ENCODE measurements at regions not wholly inside any gene's neighbourhood (a gene's known extent, or its start where the extent isn't known, plus 50 kb on each side); places are given as distances from the start of the nearest gene placed in this dataset.

GRCh38 chr7:83876593-83876992, 227.7 kb upstream of the SEMA3E start (continued):
- TF ChIP-seq ZBTB25 (CRISPR knock-in tag; IDR thresholded peaks at IDR 0.05) = no peak
- no peak for TF ChIP-seq ZNF776 (CRISPR knock-in tag; IDR thresholded peaks at IDR 0.05)
- TF ChIP-seq KLF13 (CRISPR knock-in tag; IDR thresholded peaks at IDR 0.05) = no peak
- no peak for TF ChIP-seq ZNF691 (CRISPR knock-in tag; IDR thresholded peaks at IDR 0.05; ENCODE audit: borderline replicate concordance, low read depth)
- TF ChIP-seq TRIM22 (IDR thresholded peaks at IDR 0.05) = no peak
- no peak for TF ChIP-seq PCBP2 (optimal IDR thresholded peaks at IDR 0.05; ENCODE audit: low read depth, low read length, poor library complexity, severe bottlenecking)
- no peak for TF ChIP-seq ATM (IDR thresholded peaks at IDR 0.05; ENCODE audit: borderline replicate concordance)
- no peak for TF ChIP-seq RORA (CRISPR knock-in tag; IDR thresholded peaks at IDR 0.05)

GRCh38 chr7:83873459-83873858, 224.5 kb upstream of the SEMA3E start:
- Histone ChIP-seq H3K36me3 (replicated peaks in 1 of 2; ENCODE audit: control insufficient read depth in 1 of 2, insufficient read depth in 2 of 2, low read length in 2 of 2) (no peaks in the 10 kb centered on the region), H4K20me1 (ENCODE audit: insufficient read depth, low read length) (no peaks in the 10 kb centered on the region), H2AFZ (ENCODE audit: low read length) (no peak overlapping the region), H3K27me3 (ENCODE audit: control insufficient read depth in 1 of 2, insufficient read depth in 2 of 2, low read length in 2 of 2) (no peaks in the 10 kb centered on the region), H3K4me2 (ENCODE audit: low read depth, low read length) (no peak overlapping the region), H3K27ac (ENCODE audit: extremely low read length, insufficient read depth, low read length) (no peak overlapping the region), H3K79me2 (ENCODE audit: insufficient read depth, low read length) (no peaks in the 10 kb centered on the region), H3K9me3 (ENCODE audit: low read length) (no peaks in the 10 kb centered on the region), H3K4me1 (ENCODE audit: insufficient read depth, low read length) (no peaks in the 10 kb centered on the region), H3K9ac (ENCODE audit: insufficient read depth, low read depth, low read length) (no peak overlapping the region), H3K4me3 (replicated peaks in 1 of 3; ENCODE audit: insufficient read depth in 1 of 3, low read depth in 2 of 3, low read length in 3 of 3) (no peak overlapping the region)
- FAIRE-seq (no peak), DNase-seq (ENCODE audit: low spot score) (no peak), ATAC-seq (no peak)
- CTCF ChIA-PET (ENCODE audit: low intra/inter-chr PET ratio, low total read pairs) = no interaction called here
- intact Hi-C loops (cut with micrococcal nuclease; ENCODE audit: unreplicated experiment) = no loop called here
- WGBS (ENCODE audit: low lambda C conversion rate) = 26% methylated on average over 4 of the region's 4 CpGs
- POLR2A ChIA-PET = no interaction called here
- no TSS peak for BruUV-seq (replicated peaks)
- in situ Hi-C loops (cut with HindIII; ENCODE audit: extremely low pct_ligation_motif_present, low pct_unique_long_range_greater_than_20kb) = no loop called here
- TF ChIP-seq DNMT1 (CRISPR knock-in tag; IDR thresholded peaks at IDR 0.05) = no peak
- no peak for TF ChIP-seq MXI1 (IDR thresholded peaks at IDR 0.05; ENCODE audit: borderline replicate concordance, low read depth, low read length)
- no peak for TF ChIP-seq ZFYVE20 (CRISPR knock-in tag; IDR thresholded peaks at IDR 0.05; ENCODE audit: borderline replicate concordance, low read depth)
- no peak for TF ChIP-seq NR2F6 (IDR thresholded peaks at IDR 0.05)
- TF ChIP-seq NR2F6 (CRISPR knock-in tag; IDR thresholded peaks at IDR 0.05) = no peak
- TF ChIP-seq ZNF451 (CRISPR knock-in tag; IDR thresholded peaks at IDR 0.05) = no peak
- no peak for TF ChIP-seq BORCS8-MEF2B (CRISPR knock-in tag; IDR thresholded peaks at IDR 0.05)
- TF ChIP-seq MLLT10 (CRISPR knock-in tag; IDR thresholded peaks at IDR 0.05) = no peak
- no peak for TF ChIP-seq ATF6 (CRISPR knock-in tag; conservative IDR thresholded peaks at IDR 0.05)
- TF ChIP-seq NR2F1 (CRISPR knock-in tag; IDR thresholded peaks at IDR 0.05) = no peak
- TF ChIP-seq ZNF501 (CRISPR knock-in tag; IDR thresholded peaks at IDR 0.05) = no peak
- TF ChIP-seq SRSF9 (IDR thresholded peaks at IDR 0.05; ENCODE audit: borderline replicate concordance, insufficient read depth, low read depth, low read length, poor library complexity, severe bottlenecking) = no peak

Measured in HepG2 (cell line).